Gastrocnemius medialis (tissue), 4 donors: ENCODE measurements at regions not wholly inside any gene's neighbourhood (a gene's known extent, or its start where the extent isn't known, plus 50 kb on each side); places are given as distances from the start of the nearest gene placed in this dataset.

Experiments
- POLR2A ChIP-seq, 2 donors: fragments of 450-650 bp; IDR thresholded peaks; one replicate each; pipeline ENCODE4 v1.6.1; 2017; ENCODE audit warnings: antibody characterized with exemption in 2 of 2, mild to moderate bottlenecking in 2 of 2, moderate library complexity in 2 of 2
- TF ChIP-seq, protein P1 (sequence below), 5 experiments: fragments of 450-650 bp in 3 of 5; fragments of 200-600 bp in 2 of 5; sonication (generic) in 2 of 5; IDR thresholded peaks in 4 of 5; conservative IDR thresholded peaks in 1 of 5; 1 replicate in 4 of 5; 2 replicates in 1 of 5; pipeline ENCODE4 v1.5.1; 2016 to 2019; ENCODE audit warnings: antibody characterized with exemption in 5 of 5, mild to moderate bottlenecking in 3 of 5, moderate library complexity in 3 of 5

GRCh38 chr3:181844211-181844610, 132.5 kb downstream of the SOX2 start:
- TF ChIP-seq, protein P1, sequence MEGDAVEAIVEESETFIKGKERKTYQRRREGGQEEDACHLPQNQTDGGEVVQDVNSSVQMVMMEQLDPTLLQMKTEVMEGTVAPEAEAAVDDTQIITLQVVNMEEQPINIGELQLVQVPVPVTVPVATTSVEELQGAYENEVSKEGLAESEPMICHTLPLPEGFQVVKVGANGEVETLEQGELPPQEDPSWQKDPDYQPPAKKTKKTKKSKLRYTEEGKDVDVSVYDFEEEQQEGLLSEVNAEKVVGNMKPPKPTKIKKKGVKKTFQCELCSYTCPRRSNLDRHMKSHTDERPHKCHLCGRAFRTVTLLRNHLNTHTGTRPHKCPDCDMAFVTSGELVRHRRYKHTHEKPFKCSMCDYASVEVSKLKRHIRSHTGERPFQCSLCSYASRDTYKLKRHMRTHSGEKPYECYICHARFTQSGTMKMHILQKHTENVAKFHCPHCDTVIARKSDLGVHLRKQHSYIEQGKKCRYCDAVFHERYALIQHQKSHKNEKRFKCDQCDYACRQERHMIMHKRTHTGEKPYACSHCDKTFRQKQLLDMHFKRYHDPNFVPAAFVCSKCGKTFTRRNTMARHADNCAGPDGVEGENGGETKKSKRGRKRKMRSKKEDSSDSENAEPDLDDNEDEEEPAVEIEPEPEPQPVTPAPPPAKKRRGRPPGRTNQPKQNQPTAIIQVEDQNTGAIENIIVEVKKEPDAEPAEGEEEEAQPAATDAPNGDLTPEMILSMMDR (IDR thresholded peaks at IDR 0.05 in 4 of 5, conservative IDR thresholded peaks at IDR 0.05 in 1 of 5), result no peak
- no peak for TF ChIP-seq POLR2A (IDR thresholded peaks at IDR 0.05)
